Mucosa of descending colon (tissue), 3 donors: ENCODE measurements at regions not wholly inside any gene's neighbourhood (a gene's known extent, or its start where the extent isn't known, plus 50 kb on each side); places are given as distances from the start of the nearest gene placed in this dataset.

Experiments
- ATAC-seq: fragments of 200-7000 bp; cut with Tn5 transposase; one replicate; pipeline ENCODE4 v1.9.1; 2020; ENCODE audit warnings: mild to moderate bottlenecking, moderate library complexity
- DNase-seq, 3 donors: peaks; one replicate each; pipeline ENCODE4 v3.0.0-alpha.2; 2020
- H3K36me3 ChIP-seq: fragments of 200-600 bp; one replicate; pipeline ENCODE4 v1.8.0; 2021; ENCODE audit warnings: low read depth, mild to moderate bottlenecking
- H3K4me1 ChIP-seq: fragments of 200-600 bp; one replicate; pipeline ENCODE4 v1.8.0; 2021; ENCODE audit warnings: low read depth, mild to moderate bottlenecking
- H3K4me3 ChIP-seq: fragments of 200-600 bp; one replicate; pipeline ENCODE4 v1.8.0; 2021; ENCODE audit warnings: mild to moderate bottlenecking
- H3K9me3 ChIP-seq: fragments of 200-600 bp; one replicate; pipeline ENCODE4 v1.8.0; 2021; ENCODE audit warnings: mild to moderate bottlenecking
- intact Hi-C, 2 donors: fragments of 100-400 bp; cut with DNase I in 1 of 2; cut with micrococcal nuclease in 1 of 2; formaldehyde crosslinking; loops; one replicate each; pipeline versions ENCODE4 v1.11.0 to v1.11.1; 2022; cut with DNase I, micrococcal nuclease
- TF ChIP-seq, protein P1 (sequence below): fragments of 200-600 bp; IDR thresholded peaks from one replicate; pipeline ENCODE4 v1.8.0; 2022; ENCODE audit warnings: antibody characterized with exemption, mild to moderate bottlenecking
- donor health status: DM: no; HTN: no; CAD: no; lungs with moderate emphysema.
- donor health status: DM: no; HTN: no; CAD: no.
- donor health status: DM: no; HTN: yes; CAD: no.

- Histone ChIP-seq H3K36me3 (no peaks in the 10 kb centered on the region), H3K4me3 (no peak overlapping the region), H3K9me3 (no peaks in the 10 kb centered on the region), H3K4me1 (peaks cover 10% of the 10 kb centered on the region)
- TF ChIP-seq, protein P1, sequence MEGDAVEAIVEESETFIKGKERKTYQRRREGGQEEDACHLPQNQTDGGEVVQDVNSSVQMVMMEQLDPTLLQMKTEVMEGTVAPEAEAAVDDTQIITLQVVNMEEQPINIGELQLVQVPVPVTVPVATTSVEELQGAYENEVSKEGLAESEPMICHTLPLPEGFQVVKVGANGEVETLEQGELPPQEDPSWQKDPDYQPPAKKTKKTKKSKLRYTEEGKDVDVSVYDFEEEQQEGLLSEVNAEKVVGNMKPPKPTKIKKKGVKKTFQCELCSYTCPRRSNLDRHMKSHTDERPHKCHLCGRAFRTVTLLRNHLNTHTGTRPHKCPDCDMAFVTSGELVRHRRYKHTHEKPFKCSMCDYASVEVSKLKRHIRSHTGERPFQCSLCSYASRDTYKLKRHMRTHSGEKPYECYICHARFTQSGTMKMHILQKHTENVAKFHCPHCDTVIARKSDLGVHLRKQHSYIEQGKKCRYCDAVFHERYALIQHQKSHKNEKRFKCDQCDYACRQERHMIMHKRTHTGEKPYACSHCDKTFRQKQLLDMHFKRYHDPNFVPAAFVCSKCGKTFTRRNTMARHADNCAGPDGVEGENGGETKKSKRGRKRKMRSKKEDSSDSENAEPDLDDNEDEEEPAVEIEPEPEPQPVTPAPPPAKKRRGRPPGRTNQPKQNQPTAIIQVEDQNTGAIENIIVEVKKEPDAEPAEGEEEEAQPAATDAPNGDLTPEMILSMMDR, result no peak
- DNase-seq (no peak), ATAC-seq (no peak)
- intact Hi-C loops, result no loop called here
Measured at GRCh38 chr13:73674570-73674969, 459.6 kb downstream of the KLF12 start.

DNA sequence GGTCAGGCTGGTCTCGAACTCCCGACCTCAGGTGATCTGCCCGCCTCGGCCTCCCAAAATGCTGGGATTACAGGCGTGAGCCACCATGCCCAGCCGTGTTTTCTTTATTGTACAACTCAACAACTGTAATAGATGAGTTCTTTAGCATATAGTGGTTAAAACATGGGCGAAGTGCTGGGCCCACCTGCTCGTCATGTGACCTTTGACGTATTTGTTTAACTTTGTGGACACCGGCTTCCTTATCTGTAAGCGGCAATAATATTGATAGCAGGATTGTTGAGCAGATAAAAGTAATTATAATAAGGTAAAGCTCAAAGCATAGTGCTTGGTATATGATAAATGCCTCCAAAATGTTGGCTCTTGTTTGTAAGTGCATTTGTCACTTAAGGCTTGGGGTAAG lies 460.3 kb downstream of the KLF12 start:
- no peak for DNase-seq
- intact Hi-C loops, result no loop called here
- Histone ChIP-seq H3K4me3 (no peak overlapping the region), H3K9me3 (no peaks in the 10 kb centered on the region), H3K36me3 (no peaks in the 10 kb centered on the region), H3K4me1 (peaks cover 10% of the 10 kb centered on the region)
- ATAC-seq, result no peak
- TF ChIP-seq, protein P1, result no peak

GRCh38 chr13:73672492-73672891 lies 461.7 kb downstream of the KLF12 start:
- Histone ChIP-seq H3K4me3 (no peak overlapping the region), H3K4me1 (peaks cover 8% of the 10 kb centered on the region), H3K9me3 (no peaks in the 10 kb centered on the region), H3K36me3 (no peaks in the 10 kb centered on the region)
- intact Hi-C loops, result no loop called here
- DNase-seq (peak in 1 of 3 donors; percentile 25), ATAC-seq (peak; percentile 83)
- TF ChIP-seq, protein P1, result no peak

GRCh38 chr13:73671732-73672131 lies 462.5 kb downstream of the KLF12 start:
- Histone ChIP-seq H3K36me3 (no peaks in the 10 kb centered on the region), H3K9me3 (no peaks in the 10 kb centered on the region), H3K4me1 (peaks cover 4% of the 10 kb centered on the region), H3K4me3 (no peak overlapping the region)
- no peak for DNase-seq
- ATAC-seq, result no peak
- TF ChIP-seq, protein P1, result no peak
- intact Hi-C loops, result no loop called here

DNA sequence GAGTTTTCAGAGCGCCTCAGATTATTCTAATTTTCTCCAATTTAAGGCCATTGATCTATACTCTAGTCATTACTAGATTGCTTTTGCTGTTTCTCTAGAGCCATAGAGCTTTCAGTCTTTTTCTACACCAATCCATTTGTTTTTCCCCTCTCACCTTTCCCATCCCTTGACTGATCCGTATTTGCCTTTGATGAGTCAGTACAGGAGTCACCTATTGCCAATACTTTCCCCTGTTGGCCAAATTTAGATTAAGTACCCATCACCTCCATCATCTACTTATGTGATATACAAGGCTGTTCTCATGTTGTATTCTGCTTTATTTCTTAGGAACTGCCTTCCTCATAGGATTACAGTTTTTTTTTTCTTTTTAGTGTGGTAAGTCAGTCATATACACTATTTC lies 463.2 kb downstream of the KLF12 start:
- Histone ChIP-seq H3K4me1 (peaks cover 4% of the 10 kb centered on the region), H3K4me3 (no peak overlapping the region), H3K9me3 (no peaks in the 10 kb centered on the region), H3K36me3 (no peaks in the 10 kb centered on the region)
- ATAC-seq, result no peak
- DNase-seq, result no peak
- TF ChIP-seq, protein P1, result no peak
- intact Hi-C loops, result no loop called here

- H3K36me3 ChIP-seq, result no peaks in the 10 kb centered on the region
- DNase-seq (no peak), ATAC-seq (no peak)
- H3K4me3 ChIP-seq, result no peak overlapping the region
- intact Hi-C loops, result no loop called here
- TF ChIP-seq, protein P1, result no peak
- no peaks in the 10 kb centered on the region for H3K9me3 ChIP-seq
- no peaks in the 10 kb centered on the region for H3K4me1 ChIP-seq
Measured at GRCh38 chr13:73667756-73668155, 466.4 kb downstream of the KLF12 start.
